Activated T-helper 17 cell treated with anti-CD3 and anti-CD28 coated beads, Interleukin-2, amount 50 U/mL, for 72 hours (primary cell): ENCODE measurements at regions not wholly inside any gene's neighbourhood (a gene's known extent, or its start where the extent isn't known, plus 50 kb on each side); places are given as distances from the start of the nearest gene placed in this dataset.

Experiments used
- ATAC-seq: fragments of 150-1000 bp; cut with Tn5 transposase; replicated peaks from 2 replicates; pipeline ENCODE4 v1.10.0; 2021; ENCODE audit warnings: mild to moderate bottlenecking, moderate library complexity
- H3K27ac Mint-ChIP-seq: one replicate; pipeline ENCODE4 v1.8.0; 2022; ENCODE audit warnings: mixed read lengths
- H3K27me3 Mint-ChIP-seq: one replicate; pipeline ENCODE4 v1.8.0; 2022; ENCODE audit warnings: mixed read lengths
- H3K36me3 Mint-ChIP-seq: one replicate; pipeline ENCODE4 v1.8.0; 2022; ENCODE audit warnings: low read depth, mild to moderate bottlenecking, mixed read lengths
- H3K4me1 Mint-ChIP-seq: one replicate; pipeline ENCODE4 v1.8.0; 2022; ENCODE audit warnings: mixed read lengths
- H3K4me3 Mint-ChIP-seq: one replicate; pipeline ENCODE4 v1.8.0; 2022; ENCODE audit warnings: mild to moderate bottlenecking, mixed read lengths
- H3K9me3 Mint-ChIP-seq: one replicate; pipeline ENCODE4 v1.8.0; 2022; ENCODE audit warnings: mixed read lengths

GRCh38 chr7:46719616-46720015 lies 798.5 kb upstream of the IGFBP3 start:
- Mint-ChIP-seq H3K9me3 (peaks cover 4% of the 10 kb centered on the region), H3K4me1 (no peaks in the 10 kb centered on the region), H3K27me3 (no peaks in the 10 kb centered on the region), H3K27ac (no peak overlapping the region), H3K36me3 (no peaks in the 10 kb centered on the region), H3K4me3 (no peak overlapping the region)
- ATAC-seq, result no peak

DNA sequence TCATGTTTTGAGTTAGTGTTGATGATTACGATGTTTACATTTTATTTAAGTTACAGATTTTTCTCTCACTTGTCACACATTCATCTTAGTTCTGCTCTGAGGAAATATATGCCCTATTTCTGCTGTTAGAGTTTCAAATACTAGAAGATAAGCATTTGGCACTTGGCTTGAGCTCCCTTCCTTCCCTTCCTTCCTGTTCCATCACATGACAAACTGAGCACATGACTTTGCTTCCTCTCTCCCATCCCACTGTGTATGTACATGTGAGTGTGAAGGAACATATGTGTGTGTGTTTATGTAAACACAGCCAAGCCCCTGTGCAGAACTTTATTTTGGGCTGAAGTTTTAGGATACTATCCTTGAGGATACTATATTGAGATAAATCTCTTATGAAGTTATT lies 795.9 kb upstream of the IGFBP3 start:
- no peak for ATAC-seq
- Mint-ChIP-seq H3K27ac (no peak overlapping the region), H3K27me3 (no peaks in the 10 kb centered on the region), H3K4me1 (no peaks in the 10 kb centered on the region), H3K36me3 (no peaks in the 10 kb centered on the region), H3K4me3 (no peak overlapping the region), H3K9me3 (peaks cover 4% of the 10 kb centered on the region)

DNA sequence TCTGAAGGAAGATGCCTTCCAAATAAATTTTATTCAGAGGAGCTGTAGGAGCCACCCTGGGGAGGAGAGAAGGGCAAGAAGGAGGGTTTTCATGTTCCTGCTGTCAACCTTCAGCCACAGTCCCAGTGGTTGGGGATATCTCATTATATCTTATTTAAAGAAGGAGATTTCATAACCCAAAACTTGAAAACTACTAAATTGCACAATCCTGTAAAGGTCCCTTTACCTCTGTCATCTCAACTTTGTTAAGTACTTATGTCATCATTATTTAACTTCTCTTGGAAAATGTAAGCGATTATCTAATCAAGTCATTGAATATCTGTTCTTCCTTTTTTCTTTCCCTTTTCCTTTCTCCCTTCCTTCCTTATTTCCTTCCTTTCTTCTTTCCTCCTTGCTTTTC lies 794.5 kb upstream of the IGFBP3 start:
- no peaks in the 10 kb centered on the region for H3K4me1 Mint-ChIP-seq

GRCh38 chr7:46714904-46715303 lies 793.8 kb upstream of the IGFBP3 start:
- H3K27ac Mint-ChIP-seq, result no peak overlapping the region
- no peak for ATAC-seq
- H3K9me3 Mint-ChIP-seq, result peaks cover 4% of the 10 kb centered on the region
- H3K27me3 Mint-ChIP-seq, result no peaks in the 10 kb centered on the region
- H3K36me3 Mint-ChIP-seq, result no peaks in the 10 kb centered on the region
- H3K4me1 Mint-ChIP-seq, result no peaks in the 10 kb centered on the region
- no peak overlapping the region for H3K4me3 Mint-ChIP-seq

More for the DNA sequence above, 794.5 kb upstream of the IGFBP3 start:
- H3K36me3 Mint-ChIP-seq, result no peaks in the 10 kb centered on the region
- peaks cover 4% of the 10 kb centered on the region for H3K9me3 Mint-ChIP-seq
- ATAC-seq, result no peak
- no peak overlapping the region for H3K4me3 Mint-ChIP-seq
- no peaks in the 10 kb centered on the region for H3K27me3 Mint-ChIP-seq
- no peak overlapping the region for H3K27ac Mint-ChIP-seq

DNA sequence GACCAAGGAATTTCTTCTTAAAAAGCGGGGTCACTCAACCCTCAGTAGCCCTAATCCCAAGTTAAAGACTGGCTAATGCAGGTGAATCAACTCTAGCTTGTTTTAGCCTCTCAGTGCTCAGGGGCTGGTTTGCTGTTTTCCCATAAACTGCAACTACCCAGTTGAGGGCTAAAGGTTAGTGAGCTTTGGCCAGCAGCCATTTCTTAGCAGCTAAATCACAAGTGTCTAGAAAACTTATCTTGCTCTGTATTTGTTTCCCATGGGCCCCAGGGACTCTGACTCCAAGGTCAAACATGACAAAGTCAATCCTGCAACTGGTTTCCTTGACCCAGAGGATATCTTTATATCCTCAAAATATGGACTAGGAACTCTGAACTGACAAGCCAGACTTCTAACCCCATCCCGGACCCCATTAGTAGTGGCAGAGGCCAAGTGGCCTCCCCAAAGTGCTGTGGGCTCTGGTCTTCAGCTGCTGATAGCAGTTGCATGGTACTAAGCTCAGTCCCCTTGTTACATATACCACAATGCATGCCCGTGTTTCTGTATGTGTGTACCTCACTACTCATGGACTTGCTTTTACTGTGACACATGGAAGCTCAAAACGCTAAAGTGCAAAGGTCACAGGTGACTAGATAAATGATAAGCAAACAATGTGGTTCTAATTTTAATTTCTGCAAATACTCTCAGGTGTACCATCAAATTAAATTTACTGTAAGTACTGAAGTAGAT lies 793.0 kb upstream of the IGFBP3 start:
- Mint-ChIP-seq H3K4me1 (no peaks in the 10 kb centered on the region), H3K4me3 (no peak overlapping the region), H3K36me3 (no peaks in the 10 kb centered on the region), H3K27me3 (no peaks in the 10 kb centered on the region), H3K9me3 (peaks cover 4% of the 10 kb centered on the region), H3K27ac (no peak overlapping the region)
- ATAC-seq, result no peak

- Mint-ChIP-seq H3K36me3 (no peaks in the 10 kb centered on the region), H3K27me3 (no peaks in the 10 kb centered on the region), H3K9me3 (peaks cover 5% of the 10 kb centered on the region), H3K4me3 (no peak overlapping the region), H3K4me1 (no peaks in the 10 kb centered on the region), H3K27ac (no peak overlapping the region)
- ATAC-seq, result no peak
These were observed 789.9 kb upstream of the IGFBP3 start for GRCh38 chr7:46710927-46711326.

DNA sequence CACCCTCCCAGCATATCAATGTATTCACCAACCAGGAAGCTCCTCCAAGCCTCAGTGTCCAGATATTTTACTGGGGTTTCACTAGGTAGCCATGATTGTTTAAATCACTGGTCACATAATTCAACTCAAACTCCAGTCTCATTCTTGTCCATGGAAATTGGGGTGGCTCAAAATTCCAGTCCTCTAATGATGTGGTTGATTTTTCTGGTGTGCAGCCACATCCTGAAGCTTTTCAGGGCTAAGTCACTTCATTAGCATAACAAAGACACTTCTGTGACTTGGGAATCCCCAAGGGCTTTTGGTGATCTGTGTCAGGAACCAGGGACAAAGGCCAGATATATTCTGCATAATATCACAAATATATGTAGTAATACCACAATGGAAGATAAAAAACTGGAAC lies 786.9 kb upstream of the IGFBP3 start:
- H3K36me3 Mint-ChIP-seq, result no peaks in the 10 kb centered on the region
- no peak overlapping the region for H3K27ac Mint-ChIP-seq
- H3K4me3 Mint-ChIP-seq, result no peak overlapping the region
- H3K4me1 Mint-ChIP-seq, result no peaks in the 10 kb centered on the region
- peaks cover 2% of the 10 kb centered on the region for H3K27me3 Mint-ChIP-seq
- ATAC-seq, result no peak
- H3K9me3 Mint-ChIP-seq, result peaks cover 5% of the 10 kb centered on the region

GRCh38 chr7:46705386-46706255 lies 784.5 kb upstream of the IGFBP3 start:
- Mint-ChIP-seq H3K27ac (no peak overlapping the region), H3K4me3 (no peak overlapping the region), H3K27me3 (peaks cover 4% of the 10 kb centered on the region), H3K9me3 (peaks cover 5% of the 10 kb centered on the region), H3K4me1 (no peaks in the 10 kb centered on the region), H3K36me3 (no peaks in the 10 kb centered on the region)
- ATAC-seq, result no peak

DNA sequence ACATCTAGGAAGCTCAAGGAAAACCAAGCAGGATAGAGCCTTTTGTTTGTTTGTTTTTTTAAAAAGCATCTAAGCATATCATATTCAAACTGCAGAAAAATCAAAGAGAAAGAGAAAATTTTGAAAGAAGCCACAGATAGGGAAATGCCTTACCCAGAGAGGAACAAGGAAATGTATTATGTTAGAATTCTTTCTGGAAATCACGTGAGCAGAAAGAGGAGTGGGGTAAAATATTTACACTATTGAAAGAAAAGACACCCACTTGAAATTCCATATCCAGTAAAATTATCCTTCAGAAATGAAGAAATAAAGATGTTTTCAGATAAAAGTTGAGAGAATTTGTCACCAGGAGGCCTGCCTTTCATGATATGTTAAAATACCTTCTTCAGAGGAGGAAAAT lies 775.7 kb upstream of the IGFBP3 start:
- Mint-ChIP-seq H3K27ac (no peak overlapping the region), H3K36me3 (no peaks in the 10 kb centered on the region)
- no peak for ATAC-seq

GRCh38 chr7:46695051-46695708 lies 774.1 kb upstream of the IGFBP3 start:
- Mint-ChIP-seq H3K9me3 (peaks cover 8% of the 10 kb centered on the region), H3K27me3 (no peaks in the 10 kb centered on the region), H3K4me3 (no peak overlapping the region), H3K36me3 (no peaks in the 10 kb centered on the region), H3K27ac (no peak overlapping the region), H3K4me1 (no peaks in the 10 kb centered on the region)
- ATAC-seq, result no peak

More for the DNA sequence above, 775.7 kb upstream of the IGFBP3 start:
- Mint-ChIP-seq H3K27me3 (no peaks in the 10 kb centered on the region), H3K4me1 (no peaks in the 10 kb centered on the region), H3K4me3 (no peak overlapping the region), H3K9me3 (peaks cover 8% of the 10 kb centered on the region)

- Mint-ChIP-seq H3K4me1 (no peaks in the 10 kb centered on the region), H3K9me3 (peaks cover 8% of the 10 kb centered on the region), H3K4me3 (no peak overlapping the region), H3K27me3 (no peaks in the 10 kb centered on the region), H3K27ac (no peak overlapping the region), H3K36me3 (no peaks in the 10 kb centered on the region)
- no peak for ATAC-seq
These were observed 773.0 kb upstream of the IGFBP3 start for GRCh38 chr7:46694058-46694457.

- ATAC-seq, result no peak
- no peaks in the 10 kb centered on the region for H3K27me3 Mint-ChIP-seq
- no peak overlapping the region for H3K4me3 Mint-ChIP-seq
- peaks cover 6% of the 10 kb centered on the region for H3K9me3 Mint-ChIP-seq
- H3K4me1 Mint-ChIP-seq, result no peaks in the 10 kb centered on the region
- no peak overlapping the region for H3K27ac Mint-ChIP-seq
- no peaks in the 10 kb centered on the region for H3K36me3 Mint-ChIP-seq
These were observed 766.1 kb upstream of the IGFBP3 start for GRCh38 chr7:46687203-46687602.

DNA sequence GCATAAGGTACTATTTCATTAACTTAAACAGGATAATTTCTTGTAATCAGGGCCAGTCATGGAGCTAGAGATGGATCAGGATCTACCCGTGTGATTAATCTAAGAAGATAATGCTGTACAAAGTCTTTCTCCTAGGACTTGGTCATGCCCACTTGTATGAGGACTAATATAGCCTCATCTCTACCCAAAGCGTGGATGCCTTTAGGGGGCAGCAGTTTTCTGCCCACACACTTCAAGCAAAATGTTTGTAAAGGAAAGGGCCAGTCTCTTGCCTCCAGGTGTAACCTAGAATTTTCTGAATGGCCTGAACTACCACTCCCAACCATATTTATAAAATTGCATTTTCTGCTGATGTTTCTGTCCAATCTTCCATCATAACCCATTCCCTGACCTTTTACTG lies 764.0 kb upstream of the IGFBP3 start:
- ATAC-seq, result no peak

GRCh38 chr7:46682836-46683624 lies 762.0 kb upstream of the IGFBP3 start:
- Mint-ChIP-seq H3K27ac (no peak overlapping the region), H3K4me1 (no peaks in the 10 kb centered on the region), H3K9me3 (peaks cover 6% of the 10 kb centered on the region), H3K36me3 (no peaks in the 10 kb centered on the region), H3K27me3 (no peaks in the 10 kb centered on the region), H3K4me3 (no peak overlapping the region)
- ATAC-seq, result no peak

More for the DNA sequence above, 764.0 kb upstream of the IGFBP3 start:
- Mint-ChIP-seq H3K27ac (no peak overlapping the region), H3K9me3 (peaks cover 6% of the 10 kb centered on the region), H3K4me1 (no peaks in the 10 kb centered on the region), H3K36me3 (no peaks in the 10 kb centered on the region), H3K4me3 (no peak overlapping the region), H3K27me3 (no peaks in the 10 kb centered on the region)
